Suprapubic skin (tissue), 4 donors: ENCODE measurements at regions not wholly inside any gene's neighbourhood (a gene's known extent, or its start where the extent isn't known, plus 50 kb on each side); places are given as distances from the start of the nearest gene placed in this dataset.

Experiments used
- DNase-seq, 2 donors: peaks; one replicate each; pipeline ENCODE4 v3.0.0-alpha.2; 2019; ENCODE audit warnings: low spot score in 2 of 2
- H3K27ac ChIP-seq: fragments of 200-600 bp; sonication (generic); one replicate; pipeline ENCODE4 v1.5.1; 2019
- H3K27me3 ChIP-seq: fragments of 200-600 bp; sonication (generic); one replicate; pipeline ENCODE4 v1.5.1; 2019
- H3K36me3 ChIP-seq: fragments of 200-600 bp; sonication (generic); one replicate; pipeline ENCODE4 v1.5.1; 2019
- H3K4me1 ChIP-seq: fragments of 200-600 bp; sonication (generic); one replicate; pipeline ENCODE4 v1.5.1; 2019
- H3K4me3 ChIP-seq: fragments of 200-600 bp; sonication (generic); one replicate; pipeline ENCODE4 v1.5.1; 2019; ENCODE audit warnings: mild to moderate bottlenecking
- H3K9me3 ChIP-seq: fragments of 200-600 bp; sonication (generic); one replicate; pipeline ENCODE4 v1.5.1; 2019
- CTCF ChIP-seq, 2 donors: fragments of 200-600 bp in 1 of 2; fragments of 450-650 bp in 1 of 2; sonication (generic) in 1 of 2; IDR thresholded peaks; one replicate each; pipeline ENCODE4 v1.5.1; 2016 to 2019; ENCODE audit warnings: antibody characterized with exemption in 2 of 2, mild to moderate bottlenecking in 1 of 2, moderate library complexity in 1 of 2
- EP300 ChIP-seq: sonication (generic); formaldehyde crosslinking; IDR thresholded peaks from one replicate; pipeline ENCODE4 v1.6.1; 2017; ENCODE audit warnings: antibody characterized with exemption
- POLR2A ChIP-seq, 2 donors: fragments of 450-650 bp; IDR thresholded peaks; one replicate each; pipeline ENCODE4 v1.6.1; 2017; ENCODE audit warnings: antibody characterized with exemption in 2 of 2, mild to moderate bottlenecking in 2 of 2, moderate library complexity in 2 of 2
- POLR2AphosphoS5 ChIP-seq, 3 donors: sonication (generic); formaldehyde crosslinking; IDR thresholded peaks; one replicate each; pipeline ENCODE4 v1.6.1; 2017; ENCODE audit warnings: antibody characterized with exemption in 3 of 3
- WGBS: methylation state at CpG from one replicate; pipeline ENCODE4 v1.1.5; 2018; 5-methylcytosine and 5-hydroxymethylcytosine counted together

GRCh38 chr11:79971255-79971654, 530.4 kb upstream of the TENM4 start:
- TF ChIP-seq POLR2AphosphoS5 (IDR thresholded peaks at IDR 0.05) (no peak), CTCF (IDR thresholded peaks at IDR 0.05) (no peak), EP300 (no peak), POLR2A (IDR thresholded peaks at IDR 0.05) (no peak)
- H3K4me1 ChIP-seq = no peaks in the 10 kb centered on the region
- H3K4me3 ChIP-seq = no peak overlapping the region
- H3K36me3 ChIP-seq = no peaks in the 10 kb centered on the region
- WGBS = 74% methylated on average over 3 of the region's 3 CpGs
- H3K27ac ChIP-seq = no peak overlapping the region
- no peaks in the 10 kb centered on the region for H3K27me3 ChIP-seq
- H3K9me3 ChIP-seq = no peaks in the 10 kb centered on the region
- no peak for DNase-seq

GRCh38 chr11:79966592-79966991, 525.8 kb upstream of the TENM4 start:
- no peak overlapping the region for H3K4me3 ChIP-seq
- H3K36me3 ChIP-seq = no peaks in the 10 kb centered on the region
- no peak for TF ChIP-seq POLR2AphosphoS5 (IDR thresholded peaks at IDR 0.05)
- TF ChIP-seq CTCF (IDR thresholded peaks at IDR 0.05) = no peak
- TF ChIP-seq POLR2A (IDR thresholded peaks at IDR 0.05) = no peak
- TF ChIP-seq EP300 = no peak
- H3K27me3 ChIP-seq = no peaks in the 10 kb centered on the region
- DNase-seq = no peak
- WGBS = 68% methylated on average over 1 of the region's 1 CpG
- H3K4me1 ChIP-seq = no peaks in the 10 kb centered on the region
- no peak overlapping the region for H3K27ac ChIP-seq
- H3K9me3 ChIP-seq = no peaks in the 10 kb centered on the region

GRCh38 chr11:79963856-79964645, 523.2 kb upstream of the TENM4 start:
- H3K27ac ChIP-seq = no peak overlapping the region
- DNase-seq = no peak
- no peak for TF ChIP-seq POLR2A (IDR thresholded peaks at IDR 0.05)
- no peak for TF ChIP-seq CTCF (IDR thresholded peaks at IDR 0.05)
- TF ChIP-seq POLR2AphosphoS5 (IDR thresholded peaks at IDR 0.05) = no peak
- no peak for TF ChIP-seq EP300
- H3K36me3 ChIP-seq = no peaks in the 10 kb centered on the region
- H3K4me1 ChIP-seq = no peaks in the 10 kb centered on the region
- no peaks in the 10 kb centered on the region for H3K27me3 ChIP-seq
- no peak overlapping the region for H3K4me3 ChIP-seq
- 57% methylated on average over 5 of the region's 5 CpGs for WGBS
- H3K9me3 ChIP-seq = no peaks in the 10 kb centered on the region

- TF ChIP-seq POLR2AphosphoS5 (IDR thresholded peaks at IDR 0.05) (no peak), EP300 (no peak), POLR2A (IDR thresholded peaks at IDR 0.05) (no peak), CTCF (IDR thresholded peaks at IDR 0.05) (no peak)
- no peak for DNase-seq
- no peaks in the 10 kb centered on the region for H3K27me3 ChIP-seq
- no peak overlapping the region for H3K4me3 ChIP-seq
- no peak overlapping the region for H3K27ac ChIP-seq
- no peaks in the 10 kb centered on the region for H3K4me1 ChIP-seq
- no peaks in the 10 kb centered on the region for H3K9me3 ChIP-seq
- H3K36me3 ChIP-seq = no peaks in the 10 kb centered on the region
These were observed 519.6 kb upstream of the TENM4 start for GRCh38 chr11:79960461-79960860.

- H3K4me1 ChIP-seq = no peaks in the 10 kb centered on the region
- WGBS = 58% methylated on average over 2 of the region's 2 CpGs
- H3K4me3 ChIP-seq = no peak overlapping the region
- DNase-seq = no peak
- no peaks in the 10 kb centered on the region for H3K9me3 ChIP-seq
- no peaks in the 10 kb centered on the region for H3K36me3 ChIP-seq
- no peaks in the 10 kb centered on the region for H3K27me3 ChIP-seq
- no peak for TF ChIP-seq CTCF (IDR thresholded peaks at IDR 0.05)
- no peak for TF ChIP-seq POLR2AphosphoS5 (IDR thresholded peaks at IDR 0.05)
- TF ChIP-seq EP300 = no peak
- no peak for TF ChIP-seq POLR2A (IDR thresholded peaks at IDR 0.05)
- no peak overlapping the region for H3K27ac ChIP-seq
These were observed 518.5 kb upstream of the TENM4 start for GRCh38 chr11:79959318-79959717.
